Esophagus muscularis mucosa (tissue), 3 donors: ENCODE measurements at regions not wholly inside any gene's neighbourhood (a gene's known extent, or its start where the extent isn't known, plus 50 kb on each side); places are given as distances from the start of the nearest gene placed in this dataset.
"Not testable (repeated sequence)": the region's sequence is repeated elsewhere in the genome, so short reads cannot be mapped to it uniquely, and the experiment has no call there.

Source experiments
- CTCF ChIP-seq, 3 experiments: fragments of 200-600 bp in 2 of 3; fragments of 450-650 bp in 1 of 3; sonication (generic) in 2 of 3; IDR thresholded peaks; one replicate each; pipeline ENCODE4 v1.5.1; 2017 to 2019; ENCODE audit warnings: antibody characterized with exemption in 3 of 3, mild to moderate bottlenecking in 2 of 3, moderate library complexity in 1 of 3
- POLR2A ChIP-seq: fragments of 450-650 bp; IDR thresholded peaks from one replicate; pipeline ENCODE4 v1.6.1; 2017; ENCODE audit warnings: antibody characterized with exemption, moderate library complexity, mild to moderate bottlenecking, low read depth
- POLR2AphosphoS5 ChIP-seq, 2 donors: sonication (generic); formaldehyde crosslinking; IDR thresholded peaks; one replicate each; pipeline ENCODE4 v1.6.1; 2017; ENCODE audit warnings: antibody characterized with exemption in 2 of 2

GRCh38 chr11:96560727-96561126 is 170.9 kb downstream of the JRKL start:
- TF ChIP-seq CTCF (IDR thresholded peaks at IDR 0.05); POLR2AphosphoS5 (IDR thresholded peaks at IDR 0.05); POLR2A: not testable (repeated sequence)
